ENCODE measurements at regions not wholly inside any gene's neighbourhood (a gene's known extent, or its start where the extent isn't known, plus 50 kb on each side); places are given as distances from the start of the nearest gene placed in this dataset.

- Histone ChIP-seq H3K27ac (no peak overlapping the region), H3K4me1 (no peaks in the 10 kb centered on the region), H3K9me3 (no peaks in the 10 kb centered on the region), H3K36me3 (no peaks in the 10 kb centered on the region), H3K4me3 (no peak overlapping the region), H3K27me3 (no peaks in the 10 kb centered on the region)
- intact Hi-C loops (cut with DNase I; ENCODE audit: low total_unique reads) = no loop called here
- no peak for TF ChIP-seq CTCF (IDR thresholded peaks at IDR 0.05)
- no peak for TF ChIP-seq POLR2A (IDR thresholded peaks at IDR 0.05)
- DNase-seq = no peak
Observed at GRCh38 chr1:87165177-87165576, 163.5 kb upstream of the LMO4 start.

GRCh38 chr1:87167157-87167789 is 161.4 kb upstream of the LMO4 start:
- Histone ChIP-seq H3K4me1 (no peaks in the 10 kb centered on the region), H3K27ac (no peak overlapping the region), H3K4me3 (no peak overlapping the region), H3K27me3 (no peaks in the 10 kb centered on the region), H3K9me3 (no peaks in the 10 kb centered on the region), H3K36me3 (no peaks in the 10 kb centered on the region)
- DNase-seq = no peak
- TF ChIP-seq POLR2A (IDR thresholded peaks at IDR 0.05) (no peak), CTCF (IDR thresholded peaks at IDR 0.05) (no peak)
- intact Hi-C loops (cut with DNase I; ENCODE audit: low total_unique reads) = no loop called here

GRCh38 chr1:87167848-87168525 is 160.7 kb upstream of the LMO4 start:
- no peaks in the 10 kb centered on the region for H3K36me3 ChIP-seq
- no peaks in the 10 kb centered on the region for H3K4me1 ChIP-seq
- TF ChIP-seq POLR2A (IDR thresholded peaks at IDR 0.05) = no peak
- TF ChIP-seq CTCF (IDR thresholded peaks at IDR 0.05) = no peak
- H3K27me3 ChIP-seq = no peaks in the 10 kb centered on the region
- no peak overlapping the region for H3K27ac ChIP-seq
- no peak for DNase-seq
- no peaks in the 10 kb centered on the region for H3K9me3 ChIP-seq
- intact Hi-C loops (cut with DNase I; ENCODE audit: low total_unique reads) = no loop called here
- H3K4me3 ChIP-seq = no peak overlapping the region

GRCh38 chr1:87169263-87169910 is 159.3 kb upstream of the LMO4 start:
- Histone ChIP-seq H3K9me3 (no peaks in the 10 kb centered on the region), H3K4me1 (no peaks in the 10 kb centered on the region), H3K27ac (no peak overlapping the region), H3K27me3 (no peaks in the 10 kb centered on the region), H3K36me3 (no peaks in the 10 kb centered on the region), H3K4me3 (no peak overlapping the region)
- no peak for DNase-seq
- no peak for TF ChIP-seq POLR2A (IDR thresholded peaks at IDR 0.05)
- intact Hi-C loops (cut with DNase I; ENCODE audit: low total_unique reads) = no loop called here

- TF ChIP-seq POLR2A (IDR thresholded peaks at IDR 0.05) (no peak), CTCF (IDR thresholded peaks at IDR 0.05) (no peak)
- Histone ChIP-seq H3K4me3 (no peak overlapping the region), H3K4me1 (no peaks in the 10 kb centered on the region), H3K36me3 (no peaks in the 10 kb centered on the region), H3K9me3 (no peaks in the 10 kb centered on the region), H3K27me3 (no peaks in the 10 kb centered on the region), H3K27ac (no peak overlapping the region)
- no peak for DNase-seq
- intact Hi-C loops (cut with DNase I; ENCODE audit: low total_unique reads) = no loop called here
Observed at GRCh38 chr1:87170157-87170556, 158.5 kb upstream of the LMO4 start.

Measured in uterus (tissue), 3 donors.